ENCODE measurements at regions not wholly inside any gene's neighbourhood (a gene's known extent, or its start where the extent isn't known, plus 50 kb on each side); places are given as distances from the start of the nearest gene placed in this dataset.

- no peak overlapping the region for H2AFZ ChIP-seq
- H3K4me3 ChIP-seq: no peak overlapping the region
- no peaks in the 10 kb centered on the region for H3K36me3 ChIP-seq (ENCODE audit: insufficient read depth)
- no peak overlapping the region for H3K27ac Mint-ChIP-seq
- ATAC-seq: no peak
- H3K4me3 Mint-ChIP-seq: no peak overlapping the region
- H3K36me3 Mint-ChIP-seq (ENCODE audit: low read depth): no peaks in the 10 kb centered on the region
- TF ChIP-seq, protein P1, sequence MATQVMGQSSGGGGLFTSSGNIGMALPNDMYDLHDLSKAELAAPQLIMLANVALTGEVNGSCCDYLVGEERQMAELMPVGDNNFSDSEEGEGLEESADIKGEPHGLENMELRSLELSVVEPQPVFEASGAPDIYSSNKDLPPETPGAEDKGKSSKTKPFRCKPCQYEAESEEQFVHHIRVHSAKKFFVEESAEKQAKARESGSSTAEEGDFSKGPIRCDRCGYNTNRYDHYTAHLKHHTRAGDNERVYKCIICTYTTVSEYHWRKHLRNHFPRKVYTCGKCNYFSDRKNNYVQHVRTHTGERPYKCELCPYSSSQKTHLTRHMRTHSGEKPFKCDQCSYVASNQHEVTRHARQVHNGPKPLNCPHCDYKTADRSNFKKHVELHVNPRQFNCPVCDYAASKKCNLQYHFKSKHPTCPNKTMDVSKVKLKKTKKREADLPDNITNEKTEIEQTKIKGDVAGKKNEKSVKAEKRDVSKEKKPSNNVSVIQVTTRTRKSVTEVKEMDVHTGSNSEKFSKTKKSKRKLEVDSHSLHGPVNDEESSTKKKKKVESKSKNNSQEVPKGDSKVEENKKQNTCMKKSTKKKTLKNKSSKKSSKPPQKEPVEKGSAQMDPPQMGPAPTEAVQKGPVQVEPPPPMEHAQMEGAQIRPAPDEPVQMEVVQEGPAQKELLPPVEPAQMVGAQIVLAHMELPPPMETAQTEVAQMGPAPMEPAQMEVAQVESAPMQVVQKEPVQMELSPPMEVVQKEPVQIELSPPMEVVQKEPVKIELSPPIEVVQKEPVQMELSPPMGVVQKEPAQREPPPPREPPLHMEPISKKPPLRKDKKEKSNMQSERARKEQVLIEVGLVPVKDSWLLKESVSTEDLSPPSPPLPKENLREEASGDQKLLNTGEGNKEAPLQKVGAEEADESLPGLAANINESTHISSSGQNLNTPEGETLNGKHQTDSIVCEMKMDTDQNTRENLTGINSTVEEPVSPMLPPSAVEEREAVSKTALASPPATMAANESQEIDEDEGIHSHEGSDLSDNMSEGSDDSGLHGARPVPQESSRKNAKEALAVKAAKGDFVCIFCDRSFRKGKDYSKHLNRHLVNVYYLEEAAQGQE (IDR thresholded peaks at IDR 0.05; ENCODE audit: unreplicated experiment): no peak
- TF ChIP-seq POLR2AphosphoS5 (IDR thresholded peaks at IDR 0.05; ENCODE audit: low read depth): no peak
- peaks cover 7% of the 10 kb centered on the region; the same call in 1 of the 2 replicates for H3K9me2 ChIP-seq (ENCODE audit: insufficient read depth)
- no peaks in the 10 kb centered on the region for H3K9me3 Mint-ChIP-seq
- no peaks in the 10 kb centered on the region for H3F3A ChIP-seq (replicated peaks; ENCODE audit: low read depth)
- no peaks in the 10 kb centered on the region for H3K27me3 ChIP-seq (ENCODE audit: insufficient read depth)
- DNase-seq (ENCODE audit: low spot score): no peak
- H3K27me3 Mint-ChIP-seq (ENCODE audit: insufficient read depth, low read depth, poor library complexity): peaks cover 3% of the 10 kb centered on the region
- H3K4me1 Mint-ChIP-seq: no peaks in the 10 kb centered on the region
- no peaks in the 10 kb centered on the region for H4K20me1 ChIP-seq (replicated peaks; ENCODE audit: insufficient read depth)
- H3K27ac ChIP-seq (ENCODE audit: low read depth): no peak overlapping the region
- no peak overlapping the region for H3K4me2 ChIP-seq
- H3K79me2 ChIP-seq (replicated peaks; ENCODE audit: insufficient read depth): no peaks in the 10 kb centered on the region
- no peaks in the 10 kb centered on the region for H3K4me1 ChIP-seq (ENCODE audit: insufficient read depth)
Measured at GRCh38 chr3:106056931-106057330, 188.1 kb upstream of the CBLB start.

DNA sequence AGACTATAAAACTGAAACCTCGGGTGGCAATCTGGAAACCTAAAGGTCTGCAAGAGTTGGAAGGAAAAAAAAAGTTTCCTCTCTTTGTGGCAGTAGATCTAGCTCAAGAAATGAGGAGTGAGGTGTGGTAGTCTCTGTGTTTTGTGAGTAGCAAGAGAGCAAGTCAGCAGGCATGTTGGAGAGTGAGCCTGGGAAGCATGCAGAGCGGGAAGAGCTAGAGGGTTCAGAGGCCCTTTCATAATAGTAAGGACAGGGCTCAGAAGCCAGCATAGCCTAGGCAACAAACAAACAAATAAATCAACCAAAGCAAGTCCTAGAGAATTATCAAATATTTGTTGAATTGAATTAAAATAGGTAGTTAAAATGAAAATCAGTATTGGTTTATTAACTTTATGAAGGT lies 189.7 kb upstream of the CBLB start:
- Mint-ChIP-seq H3K4me1 (no peaks in the 10 kb centered on the region), H3K9me3 (no peaks in the 10 kb centered on the region), H3K27ac (no peak overlapping the region), H3K36me3 (ENCODE audit: low read depth) (no peaks in the 10 kb centered on the region), H3K4me3 (no peak overlapping the region), H3K27me3 (ENCODE audit: insufficient read depth, low read depth, poor library complexity) (peaks cover 3% of the 10 kb centered on the region)
- H3K9me2 ChIP-seq (ENCODE audit: insufficient read depth): 0 out of 2 replicates have a peak, but pooled peaks cover 9% of the 10 kb centered on the region
- no peaks in the 10 kb centered on the region for H3K79me2 ChIP-seq (replicated peaks; ENCODE audit: insufficient read depth)
- H2AFZ ChIP-seq: 0 out of 2 replicates have a peak overlapping the region, but pooled peaks have one; percentile 67
- DNase-seq (ENCODE audit: low spot score): no peak
- no peak overlapping the region for H3K4me2 ChIP-seq
- H3F3A ChIP-seq (replicated peaks; ENCODE audit: low read depth): no peaks in the 10 kb centered on the region
- no peaks in the 10 kb centered on the region for H4K20me1 ChIP-seq (replicated peaks; ENCODE audit: insufficient read depth)
- H3K4me3 ChIP-seq: no peak overlapping the region
- peak; percentile 46; the same call in 1 of the 3 replicates for ATAC-seq
- H3K36me3 ChIP-seq (ENCODE audit: insufficient read depth): no peaks in the 10 kb centered on the region
- no peaks in the 10 kb centered on the region for H3K27me3 ChIP-seq (ENCODE audit: insufficient read depth)
- no peaks in the 10 kb centered on the region for H3K4me1 ChIP-seq (ENCODE audit: insufficient read depth)
- no peak overlapping the region for H3K27ac ChIP-seq (ENCODE audit: low read depth)
- no peak for TF ChIP-seq ZNF331 (CRISPR knock-in tag; IDR thresholded peaks at IDR 0.05; ENCODE audit: low read depth)
- no peak for TF ChIP-seq STAT1 (IDR thresholded peaks at IDR 0.05; ENCODE audit: unreplicated experiment)
- TF ChIP-seq, protein P1 (IDR thresholded peaks at IDR 0.05; ENCODE audit: unreplicated experiment): no peak
- no peak for TF ChIP-seq ZNF114 (CRISPR knock-in tag; IDR thresholded peaks at IDR 0.05)
- TF ChIP-seq EZH2phosphoT487 (IDR thresholded peaks at IDR 0.05; ENCODE audit: unreplicated experiment): no peak
- no peak for TF ChIP-seq POLR2AphosphoS5 (IDR thresholded peaks at IDR 0.05; ENCODE audit: low read depth)
- no peak for TF ChIP-seq NANOG (IDR thresholded peaks at IDR 0.05; ENCODE audit: borderline replicate concordance)
- no peak for TF ChIP-seq ZNF462 (CRISPR knock-in tag; IDR thresholded peaks at IDR 0.05)

Data from GM23338 (cell line).